CD4-positive, alpha-beta T cell treated with Interleukin-12 subunit alpha and Interleukin-12 subunit beta, for 1 hour (primary cell): ENCODE measurements at regions not wholly inside any gene's neighbourhood (a gene's known extent, or its start where the extent isn't known, plus 50 kb on each side); places are given as distances from the start of the nearest gene placed in this dataset.
A peak's percentile ranks its signal among the peaks of the same experiment; 100 is the strongest.
"Not testable (repeated sequence)": the region's sequence is repeated elsewhere in the genome, so short reads cannot be mapped to it uniquely, and the experiment has no call there.

Source experiments
- DNase-seq: peaks from one replicate; pipeline ENCODE4 v3.0.0-alpha.2; 2020

GRCh38 chr3:29156086-29156715, 124.7 kb upstream of the RBMS3 start:
- no peak for DNase-seq

- no peak for DNase-seq
Measured at GRCh38 chr3:29164825-29165224, 116.0 kb upstream of the RBMS3 start.

GRCh38 chr3:29167180-29167579, 113.7 kb upstream of the RBMS3 start:
- no peak for DNase-seq

GRCh38 chr3:29168081-29168480, 112.8 kb upstream of the RBMS3 start:
- no peak for DNase-seq

- DNase-seq = no peak
Measured at GRCh38 chr3:29168696-29169095, 112.2 kb upstream of the RBMS3 start.

GRCh38 chr3:29169451-29169850, 111.4 kb upstream of the RBMS3 start:
- DNase-seq = no peak

- DNase-seq = peak; percentile 5
Measured at GRCh38 chr3:29171043-29171990, 109.6 kb upstream of the RBMS3 start.

GRCh38 chr3:29176501-29176900, 104.4 kb upstream of the RBMS3 start:
- DNase-seq = no peak

GRCh38 chr3:29178809-29179793, 101.8 kb upstream of the RBMS3 start:
- DNase-seq = no peak

GRCh38 chr3:29181149-29181780, 99.6 kb upstream of the RBMS3 start:
- no peak for DNase-seq

GRCh38 chr3:29181872-29182271, 99.0 kb upstream of the RBMS3 start:
- no peak for DNase-seq

- not testable (repeated sequence) for DNase-seq
Measured at GRCh38 chr3:29182828-29183227, 98.0 kb upstream of the RBMS3 start.

GRCh38 chr3:29183346-29184087, 97.4 kb upstream of the RBMS3 start:
- no peak for DNase-seq

GRCh38 chr3:29185706-29186105, 95.2 kb upstream of the RBMS3 start:
- DNase-seq = no peak

- DNase-seq = no peak
Measured at GRCh38 chr3:29186131-29186599, 94.7 kb upstream of the RBMS3 start.

- no peak for DNase-seq
Measured at GRCh38 chr3:29186982-29187725, 93.7 kb upstream of the RBMS3 start.

GRCh38 chr3:29189328-29189727, 91.5 kb upstream of the RBMS3 start:
- no peak for DNase-seq

GRCh38 chr3:29194139-29194538, 86.7 kb upstream of the RBMS3 start:
- DNase-seq = no peak

- DNase-seq = no peak
Measured at GRCh38 chr3:29195056-29195455, 85.8 kb upstream of the RBMS3 start.

- DNase-seq = no peak
Measured at GRCh38 chr3:29201604-29202003, 79.3 kb upstream of the RBMS3 start.

- no peak for DNase-seq
Measured at GRCh38 chr3:29202378-29202777, 78.5 kb upstream of the RBMS3 start.
